ENCODE measurements at regions not wholly inside any gene's neighbourhood (a gene's known extent, or its start where the extent isn't known, plus 50 kb on each side); places are given as distances from the start of the nearest gene placed in this dataset.

DNA sequence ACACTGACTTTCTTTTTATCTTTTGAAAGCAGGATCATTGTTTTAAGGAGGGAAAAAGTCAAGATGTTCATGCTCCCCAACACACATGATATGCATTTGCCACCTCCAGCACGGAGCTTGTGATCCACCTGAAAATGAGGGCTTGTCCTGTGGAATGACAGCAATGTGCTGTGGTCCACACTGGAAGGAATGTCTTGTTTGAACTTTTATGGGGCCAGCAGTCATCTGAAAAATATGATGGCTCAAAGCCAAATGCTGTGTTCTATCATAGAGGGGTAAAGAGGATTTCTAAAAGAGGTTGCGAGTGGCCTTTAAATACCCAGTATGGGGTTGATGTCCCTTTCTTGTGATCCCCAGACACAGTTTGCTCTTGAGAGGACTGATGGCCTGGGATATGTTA is 226.5 kb upstream of the SPRED2 start:
- H3K36me3 ChIP-seq (ENCODE audit: control insufficient read depth, insufficient read depth, low read length), result no peaks in the 10 kb centered on the region
- no peak for TF ChIP-seq SIN3A (IDR thresholded peaks at IDR 0.05; ENCODE audit: borderline replicate concordance, insufficient read depth, low read depth, low read length)
- ATAC-seq, result no peak
- no peak for DNase-seq (ENCODE audit: low read depth, low spot score)
- H3K27me3 ChIP-seq (ENCODE audit: control insufficient read depth, insufficient read depth, low read length), result no peaks in the 10 kb centered on the region; the same call in 1 of the 2 replicates
- no peaks in the 10 kb centered on the region for H3K4me1 ChIP-seq (ENCODE audit: control insufficient read depth, insufficient read depth, low read length)
- intact Hi-C loops (cut with micrococcal nuclease; ENCODE audit: unreplicated experiment), result no loop called here
- ChIA-PET CTCF (no interaction called here), POLR2A (no interaction called here)
- H3K9me3 ChIP-seq (ENCODE audit: control insufficient read depth, insufficient read depth, low read depth, low read length), result no peaks in the 10 kb centered on the region
- H3K27ac ChIP-seq (ENCODE audit: low read length), result no peak overlapping the region
- H3K4me3 ChIP-seq (ENCODE audit: low read depth in 2 of 2, low read length in 2 of 2), result no peak overlapping the region
- in situ Hi-C loops (cut with HindIII; ENCODE audit: low pct_unique_long_range_greater_than_20kb, low sequenced_read_pairs), result no loop called here
- BruUV-seq (replicated peaks), result no TSS peak

DNA sequence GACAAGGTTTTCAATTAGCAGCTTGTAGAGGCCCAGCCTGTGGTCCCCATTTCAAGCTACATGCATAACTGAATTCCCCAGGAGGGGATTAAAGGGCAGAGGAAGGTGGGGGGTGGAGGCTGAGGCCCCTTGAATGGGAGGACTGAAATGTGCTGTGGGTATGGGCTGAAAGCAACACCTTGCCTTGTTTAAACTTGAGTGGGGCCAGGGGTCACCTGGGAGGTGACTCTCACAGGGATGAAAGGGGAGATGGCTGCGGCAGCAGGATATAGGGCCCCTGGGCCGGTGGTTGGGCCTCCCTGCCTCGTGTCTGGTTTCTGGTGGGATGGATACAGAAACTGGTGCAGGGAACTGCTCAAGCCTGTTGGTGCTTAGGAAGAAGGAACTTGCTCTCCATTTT is 225.9 kb upstream of the SPRED2 start:
- H3K4me1 ChIP-seq (ENCODE audit: control insufficient read depth, insufficient read depth, low read length), result no peaks in the 10 kb centered on the region
- H3K27ac ChIP-seq (ENCODE audit: low read length), result no peak overlapping the region
- no peaks in the 10 kb centered on the region for H3K9me3 ChIP-seq (ENCODE audit: control insufficient read depth, insufficient read depth, low read depth, low read length)
- TF ChIP-seq TCF7L2 (IDR thresholded peaks at IDR 0.05; ENCODE audit: low read depth, low read length), result no peak
- TF ChIP-seq POLR2AphosphoS5 (IDR thresholded peaks at IDR 0.05; ENCODE audit: low read depth, low read length), result no peak
- TF ChIP-seq, protein P1, sequence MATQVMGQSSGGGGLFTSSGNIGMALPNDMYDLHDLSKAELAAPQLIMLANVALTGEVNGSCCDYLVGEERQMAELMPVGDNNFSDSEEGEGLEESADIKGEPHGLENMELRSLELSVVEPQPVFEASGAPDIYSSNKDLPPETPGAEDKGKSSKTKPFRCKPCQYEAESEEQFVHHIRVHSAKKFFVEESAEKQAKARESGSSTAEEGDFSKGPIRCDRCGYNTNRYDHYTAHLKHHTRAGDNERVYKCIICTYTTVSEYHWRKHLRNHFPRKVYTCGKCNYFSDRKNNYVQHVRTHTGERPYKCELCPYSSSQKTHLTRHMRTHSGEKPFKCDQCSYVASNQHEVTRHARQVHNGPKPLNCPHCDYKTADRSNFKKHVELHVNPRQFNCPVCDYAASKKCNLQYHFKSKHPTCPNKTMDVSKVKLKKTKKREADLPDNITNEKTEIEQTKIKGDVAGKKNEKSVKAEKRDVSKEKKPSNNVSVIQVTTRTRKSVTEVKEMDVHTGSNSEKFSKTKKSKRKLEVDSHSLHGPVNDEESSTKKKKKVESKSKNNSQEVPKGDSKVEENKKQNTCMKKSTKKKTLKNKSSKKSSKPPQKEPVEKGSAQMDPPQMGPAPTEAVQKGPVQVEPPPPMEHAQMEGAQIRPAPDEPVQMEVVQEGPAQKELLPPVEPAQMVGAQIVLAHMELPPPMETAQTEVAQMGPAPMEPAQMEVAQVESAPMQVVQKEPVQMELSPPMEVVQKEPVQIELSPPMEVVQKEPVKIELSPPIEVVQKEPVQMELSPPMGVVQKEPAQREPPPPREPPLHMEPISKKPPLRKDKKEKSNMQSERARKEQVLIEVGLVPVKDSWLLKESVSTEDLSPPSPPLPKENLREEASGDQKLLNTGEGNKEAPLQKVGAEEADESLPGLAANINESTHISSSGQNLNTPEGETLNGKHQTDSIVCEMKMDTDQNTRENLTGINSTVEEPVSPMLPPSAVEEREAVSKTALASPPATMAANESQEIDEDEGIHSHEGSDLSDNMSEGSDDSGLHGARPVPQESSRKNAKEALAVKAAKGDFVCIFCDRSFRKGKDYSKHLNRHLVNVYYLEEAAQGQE (IDR thresholded peaks at IDR 0.05; ENCODE audit: insufficient read depth in 1 of 2, low read depth in 2 of 2, low read length in 1 of 2), result no peak
- TF ChIP-seq, protein P2, sequence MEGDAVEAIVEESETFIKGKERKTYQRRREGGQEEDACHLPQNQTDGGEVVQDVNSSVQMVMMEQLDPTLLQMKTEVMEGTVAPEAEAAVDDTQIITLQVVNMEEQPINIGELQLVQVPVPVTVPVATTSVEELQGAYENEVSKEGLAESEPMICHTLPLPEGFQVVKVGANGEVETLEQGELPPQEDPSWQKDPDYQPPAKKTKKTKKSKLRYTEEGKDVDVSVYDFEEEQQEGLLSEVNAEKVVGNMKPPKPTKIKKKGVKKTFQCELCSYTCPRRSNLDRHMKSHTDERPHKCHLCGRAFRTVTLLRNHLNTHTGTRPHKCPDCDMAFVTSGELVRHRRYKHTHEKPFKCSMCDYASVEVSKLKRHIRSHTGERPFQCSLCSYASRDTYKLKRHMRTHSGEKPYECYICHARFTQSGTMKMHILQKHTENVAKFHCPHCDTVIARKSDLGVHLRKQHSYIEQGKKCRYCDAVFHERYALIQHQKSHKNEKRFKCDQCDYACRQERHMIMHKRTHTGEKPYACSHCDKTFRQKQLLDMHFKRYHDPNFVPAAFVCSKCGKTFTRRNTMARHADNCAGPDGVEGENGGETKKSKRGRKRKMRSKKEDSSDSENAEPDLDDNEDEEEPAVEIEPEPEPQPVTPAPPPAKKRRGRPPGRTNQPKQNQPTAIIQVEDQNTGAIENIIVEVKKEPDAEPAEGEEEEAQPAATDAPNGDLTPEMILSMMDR (IDR thresholded peaks at IDR 0.05), result no peak
- no peaks in the 10 kb centered on the region for H3K36me3 ChIP-seq (ENCODE audit: control insufficient read depth, insufficient read depth, low read length)
- ATAC-seq, result no peak
- no peaks in the 10 kb centered on the region; the same call in 1 of the 2 replicates for H3K27me3 ChIP-seq (ENCODE audit: control insufficient read depth, insufficient read depth, low read length)
- no peak overlapping the region for H3K4me3 ChIP-seq (ENCODE audit: low read depth in 2 of 2, low read length in 2 of 2)
- in situ Hi-C loops (cut with HindIII; ENCODE audit: low pct_unique_long_range_greater_than_20kb, low sequenced_read_pairs) (no loop called here), intact Hi-C loops (cut with micrococcal nuclease; ENCODE audit: unreplicated experiment) (no loop called here)
- no TSS peak for BruUV-seq (replicated peaks)
- CTCF ChIA-PET, result no interaction called here
- no peak for DNase-seq (ENCODE audit: low read depth, low spot score)
- POLR2A ChIA-PET, result no interaction called here

DNA sequence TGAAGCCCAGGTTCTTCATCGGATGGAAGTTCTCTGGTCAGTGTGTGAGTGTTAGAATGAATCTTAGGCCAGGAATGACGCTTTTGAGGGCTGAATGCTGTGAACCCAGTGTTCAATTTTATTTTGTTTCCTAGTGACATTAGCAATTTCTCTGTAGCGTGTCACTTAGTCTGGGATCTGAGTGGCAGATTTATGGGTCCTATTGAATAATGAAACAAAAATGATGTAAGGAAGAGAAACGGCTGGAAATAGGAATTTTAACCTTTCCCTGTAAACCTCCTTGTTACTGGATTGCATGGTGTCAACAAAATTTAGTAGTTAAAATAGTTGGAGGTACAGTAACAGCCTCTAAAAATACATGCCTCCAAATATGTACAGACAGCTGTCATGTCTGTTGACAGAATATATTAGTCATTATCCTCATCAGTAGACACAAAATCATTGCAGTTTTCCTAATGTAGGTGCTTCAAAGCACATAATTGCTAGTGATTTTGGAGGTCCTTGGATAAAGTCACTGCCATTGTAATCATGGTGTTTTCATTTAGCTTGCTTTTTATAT is 223.8 kb upstream of the SPRED2 start:
- Histone ChIP-seq H3K27me3 (ENCODE audit: control insufficient read depth, insufficient read depth, low read length) (no peaks in the 10 kb centered on the region; the same call in 1 of the 2 replicates), H3K9me3 (ENCODE audit: control insufficient read depth, insufficient read depth, low read depth, low read length) (no peaks in the 10 kb centered on the region), H3K4me3 (ENCODE audit: low read depth in 2 of 2, low read length in 2 of 2) (no peak overlapping the region), H3K4me1 (ENCODE audit: control insufficient read depth, insufficient read depth, low read length) (no peaks in the 10 kb centered on the region), H3K27ac (ENCODE audit: low read length) (no peak overlapping the region), H3K36me3 (ENCODE audit: control insufficient read depth, insufficient read depth, low read length) (no peaks in the 10 kb centered on the region)
- in situ Hi-C loops (cut with HindIII; ENCODE audit: low pct_unique_long_range_greater_than_20kb, low sequenced_read_pairs), result no loop called here
- intact Hi-C loops (cut with micrococcal nuclease; ENCODE audit: unreplicated experiment), result no loop called here
- TF ChIP-seq, protein P1 (IDR thresholded peaks at IDR 0.05; ENCODE audit: insufficient read depth in 1 of 2, low read depth in 2 of 2, low read length in 1 of 2), result no peak
- no peak for TF ChIP-seq TCF7L2 (IDR thresholded peaks at IDR 0.05; ENCODE audit: low read depth, low read length)
- TF ChIP-seq POLR2AphosphoS5 (IDR thresholded peaks at IDR 0.05; ENCODE audit: low read depth, low read length), result no peak
- no peak for TF ChIP-seq SIN3A (IDR thresholded peaks at IDR 0.05; ENCODE audit: borderline replicate concordance, insufficient read depth, low read depth, low read length)
- ChIA-PET POLR2A (no interaction called here), CTCF (no interaction called here)
- no TSS peak for BruUV-seq (replicated peaks)
- no peak for DNase-seq (ENCODE audit: low read depth, low spot score)
- no peak for ATAC-seq

Measured in Panc1 (cell line).